OCI-LY7 (cell line): ENCODE measurements at regions not wholly inside any gene's neighbourhood (a gene's known extent, or its start where the extent isn't known, plus 50 kb on each side); places are given as distances from the start of the nearest gene placed in this dataset.

Source experiments
- EZH2phosphoT487 ChIP-seq: fragments of 200-600 bp; sonication (generic); IDR thresholded peaks from 2 replicates; pipeline ENCODE4 v1.6.1; 2018; ENCODE audit warnings: low read depth, borderline replicate concordance, mild to moderate bottlenecking, mixed run types, antibody characterized with exemption, low read length, moderate library complexity, mixed read lengths
- TF ChIP-seq, protein P1 (sequence below): fragments of 200-600 bp; sonication (generic); conservative IDR thresholded peaks from 2 replicates; pipeline ENCODE4 v1.5.1; 2014; ENCODE audit warnings: mild to moderate bottlenecking, antibody characterized with exemption, low read length, moderate library complexity, mixed read lengths

DNA sequence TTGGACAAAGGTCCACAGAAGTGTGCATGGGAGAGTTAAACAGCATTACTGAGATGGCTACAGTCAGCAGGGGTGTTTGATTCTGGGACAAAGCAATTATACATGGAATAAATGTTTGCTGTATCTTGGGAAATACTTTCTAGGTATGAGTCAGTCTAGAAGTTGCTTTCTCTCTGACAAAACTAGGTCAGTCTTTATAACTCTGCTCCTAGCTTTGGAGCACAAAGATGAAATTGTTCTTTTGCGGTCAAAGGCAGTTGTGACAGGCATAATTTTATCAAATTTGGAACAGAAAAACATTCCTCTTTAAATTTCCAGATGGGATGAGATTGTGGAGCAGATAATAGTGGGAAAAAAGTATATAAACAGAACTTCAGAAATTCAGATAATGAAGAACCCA is 1045.4 kb upstream of the MIR17HG start:
- no peak for TF ChIP-seq EZH2phosphoT487
- TF ChIP-seq, protein P1, sequence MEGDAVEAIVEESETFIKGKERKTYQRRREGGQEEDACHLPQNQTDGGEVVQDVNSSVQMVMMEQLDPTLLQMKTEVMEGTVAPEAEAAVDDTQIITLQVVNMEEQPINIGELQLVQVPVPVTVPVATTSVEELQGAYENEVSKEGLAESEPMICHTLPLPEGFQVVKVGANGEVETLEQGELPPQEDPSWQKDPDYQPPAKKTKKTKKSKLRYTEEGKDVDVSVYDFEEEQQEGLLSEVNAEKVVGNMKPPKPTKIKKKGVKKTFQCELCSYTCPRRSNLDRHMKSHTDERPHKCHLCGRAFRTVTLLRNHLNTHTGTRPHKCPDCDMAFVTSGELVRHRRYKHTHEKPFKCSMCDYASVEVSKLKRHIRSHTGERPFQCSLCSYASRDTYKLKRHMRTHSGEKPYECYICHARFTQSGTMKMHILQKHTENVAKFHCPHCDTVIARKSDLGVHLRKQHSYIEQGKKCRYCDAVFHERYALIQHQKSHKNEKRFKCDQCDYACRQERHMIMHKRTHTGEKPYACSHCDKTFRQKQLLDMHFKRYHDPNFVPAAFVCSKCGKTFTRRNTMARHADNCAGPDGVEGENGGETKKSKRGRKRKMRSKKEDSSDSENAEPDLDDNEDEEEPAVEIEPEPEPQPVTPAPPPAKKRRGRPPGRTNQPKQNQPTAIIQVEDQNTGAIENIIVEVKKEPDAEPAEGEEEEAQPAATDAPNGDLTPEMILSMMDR: no peak
